Urinary bladder (tissue), 3 donors: ENCODE measurements at regions not wholly inside any gene's neighbourhood (a gene's known extent, or its start where the extent isn't known, plus 50 kb on each side); places are given as distances from the start of the nearest gene placed in this dataset.
A peak's percentile ranks its signal among the peaks of the same experiment; 100 is the strongest.
"Not testable (repeated sequence)": the region's sequence is repeated elsewhere in the genome, so short reads cannot be mapped to it uniquely, and the experiment has no call there.

ENCODE experiments used
- DNase-seq: peaks from one replicate; pipeline ENCODE4 v3.0.0-alpha.2; 2015; ENCODE audit errors: extremely low spot score
- H3K27ac ChIP-seq: one replicate; pipeline ENCODE4 v1.5.1; 2013; ENCODE audit warnings: low read depth, mild to moderate bottlenecking, moderate library complexity
- H3K36me3 ChIP-seq: one replicate; pipeline ENCODE4 v1.6.1; 2013; ENCODE audit warnings: mild to moderate bottlenecking, moderate library complexity; ENCODE audit not compliant: insufficient read depth
- H3K4me1 ChIP-seq: one replicate; pipeline ENCODE4 v1.6.1; 2013; ENCODE audit warnings: mild to moderate bottlenecking, moderate library complexity; ENCODE audit not compliant: insufficient read depth
- H3K4me3 ChIP-seq: one replicate; pipeline ENCODE4 v1.5.1; 2013; ENCODE audit warnings: low read depth, low read length
- WGBS: extraction: QIAGEN DNeasy Blood & Tissue Kit; methylation state at CpG from one replicate; pipeline ENCODE4 v1.1.7; 2013; 5-methylcytosine and 5-hydroxymethylcytosine counted together
- donor health status: healthy with polysubstance abuse.
- donor health status: healthy.

DNA sequence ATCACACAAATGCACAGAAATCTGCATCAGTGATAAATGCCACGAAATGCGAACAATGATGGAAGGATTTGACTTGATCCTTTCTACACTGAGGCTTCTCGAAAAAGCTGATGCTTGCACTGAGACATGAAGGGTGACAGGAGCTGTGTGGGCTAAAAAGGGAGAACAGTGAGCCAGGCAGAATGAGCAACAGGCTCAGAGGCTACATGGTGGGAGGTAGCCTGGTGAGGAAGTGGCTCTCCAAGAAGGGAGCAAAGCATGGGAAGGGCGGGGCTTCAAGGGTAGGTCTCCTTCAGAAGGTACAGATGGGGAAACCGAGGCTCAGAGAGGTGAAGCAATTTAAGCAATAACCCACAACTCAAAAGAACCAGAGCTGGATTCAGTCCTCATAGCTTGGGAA lies 82.4 kb downstream of the TRIM43 start:
- Histone ChIP-seq H3K27ac (no peak overlapping the region), H3K4me1 (no peaks in the 10 kb centered on the region), H3K36me3 (no peaks in the 10 kb centered on the region), H3K4me3 (no peak overlapping the region)
- no peak for DNase-seq
- WGBS = 85% methylated on average over 5 of the region's 5 CpGs

DNA sequence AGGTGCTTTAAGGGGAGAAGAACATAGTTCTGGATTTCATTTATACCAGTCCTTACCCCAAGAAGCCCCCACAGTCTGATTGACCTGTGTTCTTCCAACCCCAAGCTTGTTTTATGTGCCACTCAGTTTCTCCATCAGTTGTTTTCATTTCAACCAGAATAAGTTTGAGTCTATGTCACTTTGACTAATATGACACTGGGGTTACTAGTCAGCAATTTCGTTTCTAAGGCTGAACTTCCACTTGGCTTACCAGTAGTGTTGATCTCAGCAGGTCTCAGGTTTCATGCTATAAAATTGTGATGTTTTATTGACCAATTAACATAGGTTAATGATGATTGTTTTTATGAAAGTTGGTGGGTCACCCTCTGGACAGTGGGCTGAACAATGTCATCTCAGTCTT lies 84.8 kb downstream of the TRIM43 start:
- not testable (repeated sequence) for H3K36me3 ChIP-seq, H3K4me3 ChIP-seq, H3K27ac ChIP-seq, H3K4me1 ChIP-seq, DNase-seq
- 37% methylated on average over 1 of the region's 1 CpG for WGBS

DNA sequence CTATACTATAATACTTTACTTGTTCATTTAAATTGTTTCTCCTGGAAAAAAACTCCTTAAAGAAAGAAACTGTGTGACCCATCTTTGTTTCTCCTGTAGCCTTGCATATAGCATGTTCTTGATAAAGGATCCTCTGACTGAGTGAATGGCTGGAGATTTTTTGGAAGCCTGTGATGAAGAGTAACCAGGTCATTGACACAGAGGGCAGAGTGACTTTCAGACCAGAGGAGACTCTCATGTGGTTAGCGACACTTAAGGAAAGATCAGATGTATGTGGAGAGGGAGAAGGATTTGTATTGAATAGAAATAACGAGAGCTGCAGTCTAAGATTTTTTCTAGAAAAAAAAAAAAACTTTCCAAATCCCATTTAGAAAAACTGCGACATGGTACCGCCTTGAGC lies 85.5 kb downstream of the TRIM43 start:
- Histone ChIP-seq H3K27ac (no peak overlapping the region), H3K4me1 (no peaks in the 10 kb centered on the region), H3K4me3 (no peak overlapping the region), H3K36me3 (no peaks in the 10 kb centered on the region)
- no peak for DNase-seq
- WGBS = 91% methylated on average over 4 of the region's 4 CpGs

DNA sequence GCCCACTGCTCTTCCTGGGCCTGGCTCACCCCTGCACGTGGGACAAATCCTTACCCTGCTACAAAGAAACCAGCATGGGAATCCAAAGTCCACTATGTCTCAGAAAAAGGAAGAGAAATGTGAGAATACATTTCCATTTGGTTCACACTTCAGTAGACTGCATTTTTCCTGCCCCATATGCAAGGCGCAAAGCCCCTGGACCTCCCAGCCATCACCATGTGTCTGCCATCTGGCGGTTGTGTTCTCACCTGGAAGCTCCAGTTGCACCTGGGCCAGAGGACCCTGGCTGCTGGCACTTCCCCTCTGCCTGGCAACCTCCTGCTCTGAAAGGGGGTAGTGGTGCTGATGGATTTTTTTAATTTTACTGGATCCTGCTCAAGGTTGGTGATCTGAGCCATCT lies 86.0 kb downstream of the TRIM43 start:
- not testable (repeated sequence) for DNase-seq, H3K36me3 ChIP-seq, H3K27ac ChIP-seq, H3K4me1 ChIP-seq, H3K4me3 ChIP-seq
- WGBS = 63% methylated on average over 3 of the region's 3 CpGs

DNA sequence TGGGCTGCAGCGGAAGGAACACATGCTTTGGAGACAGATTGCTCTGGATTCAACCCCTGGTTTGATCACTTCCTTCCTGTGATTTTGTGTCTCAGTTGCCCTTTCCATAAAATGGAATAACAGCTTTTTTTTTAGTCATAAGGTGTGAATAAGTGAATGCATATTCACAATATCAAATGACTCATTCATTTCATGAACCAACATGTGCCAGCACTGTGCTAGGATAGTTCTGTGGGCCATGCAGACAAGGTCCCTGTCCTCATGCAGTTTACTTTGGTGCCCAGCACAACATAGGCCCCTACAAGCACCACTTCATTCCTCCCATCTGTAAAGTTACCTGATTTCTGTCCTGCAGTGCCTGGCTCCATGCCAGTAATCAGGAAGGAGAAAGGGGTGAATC lies 89.4 kb downstream of the TRIM43 start:
- H3K27ac ChIP-seq, H3K4me1 ChIP-seq, H3K4me3 ChIP-seq, DNase-seq, H3K36me3 ChIP-seq: not testable (repeated sequence)
- 100% methylated on average over 1 of the region's 1 CpG for WGBS

DNA sequence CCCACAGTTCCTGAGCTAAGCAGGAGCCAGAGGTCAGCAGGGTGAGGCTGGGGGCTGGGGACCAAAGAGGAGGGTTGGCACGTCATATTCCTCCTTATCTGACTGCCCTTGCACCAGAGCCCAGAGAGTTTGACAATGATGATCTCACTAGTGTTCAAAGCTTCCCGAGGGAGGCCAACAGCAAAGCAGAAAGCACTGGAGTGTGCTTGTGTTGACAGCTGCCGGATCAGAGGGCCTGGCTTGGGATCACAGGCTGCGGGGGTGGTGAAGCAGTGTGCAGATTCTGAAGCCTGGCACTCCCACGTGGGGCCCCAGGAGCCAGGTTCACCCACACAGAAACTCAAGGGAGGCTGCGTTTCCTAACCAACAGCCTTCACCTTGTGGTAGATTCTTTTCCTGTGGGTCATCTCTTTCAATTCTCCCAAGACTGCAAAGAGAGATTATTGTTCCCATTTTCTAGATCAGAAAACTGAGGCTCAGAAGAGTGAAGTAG lies 89.8 kb downstream of the TRIM43 start:
- not testable (repeated sequence) for H3K4me3 ChIP-seq, H3K4me1 ChIP-seq, DNase-seq, H3K27ac ChIP-seq, H3K36me3 ChIP-seq
- WGBS = 35% methylated on average over 6 of the region's 6 CpGs

DNA sequence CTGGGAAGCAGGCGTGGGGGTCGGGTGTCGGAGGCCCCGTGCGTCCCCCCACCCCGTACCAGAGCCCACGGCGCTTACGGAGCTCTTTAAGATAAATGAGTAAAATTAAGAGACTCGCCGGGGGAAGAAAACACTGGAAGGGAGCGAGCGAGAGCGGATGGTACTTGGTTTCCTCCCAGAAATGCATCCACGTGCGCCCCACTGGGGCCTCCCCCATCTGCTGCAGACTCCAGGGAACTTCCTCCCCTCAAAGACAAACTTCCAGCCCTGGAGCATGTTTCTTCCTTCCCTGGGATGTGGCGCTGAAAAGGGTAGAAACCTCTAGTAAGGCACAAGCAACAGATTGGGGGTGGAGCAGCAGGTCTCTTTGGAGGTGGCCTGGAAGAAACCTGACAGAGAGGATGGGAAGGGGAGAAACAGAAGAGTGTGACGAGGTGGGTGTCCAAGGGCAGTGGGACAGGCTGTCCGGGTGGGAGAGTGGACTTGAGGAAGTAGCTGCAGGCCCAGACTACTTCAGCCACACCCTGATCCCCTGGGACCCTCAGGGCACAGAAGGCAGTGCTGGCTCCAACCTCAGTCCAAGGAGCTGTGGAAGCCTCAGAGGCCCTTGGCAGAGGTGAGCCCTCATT lies 91.2 kb downstream of the TRIM43 start:
- peak overlapping the region; percentile 34 for H3K4me3 ChIP-seq
- 6% methylated on average over 19 of the region's 19 CpGs for WGBS
- peak overlapping the region; percentile 35 for H3K27ac ChIP-seq

DNA sequence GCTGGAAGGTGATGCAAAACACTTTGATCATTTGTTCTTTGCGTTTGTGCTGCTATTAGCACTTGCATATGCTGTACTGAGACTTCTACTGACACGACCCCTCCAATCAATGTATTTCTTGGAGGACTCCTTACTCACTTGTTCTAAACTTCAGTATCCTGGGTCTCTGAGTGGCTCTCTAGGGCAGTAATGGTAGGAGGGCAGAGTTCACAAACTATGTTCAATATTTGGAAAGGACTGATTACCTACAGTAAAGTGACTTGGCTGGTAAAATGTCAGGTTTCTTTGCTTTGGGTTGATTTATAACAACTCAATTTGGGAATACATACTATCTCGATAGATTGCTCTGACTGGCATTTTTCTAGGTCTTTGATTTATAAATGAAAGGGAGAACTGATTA lies 93.7 kb downstream of the TRIM43 start:
- H3K4me3 ChIP-seq = no peak overlapping the region
- DNase-seq = no peak
- H3K4me1 ChIP-seq = no peaks in the 10 kb centered on the region
- no peak overlapping the region for H3K27ac ChIP-seq
- 87% methylated on average over 3 of the region's 3 CpGs for WGBS
- no peaks in the 10 kb centered on the region for H3K36me3 ChIP-seq

More for the DNA sequence above, 91.2 kb downstream of the TRIM43 start:
- not testable (repeated sequence) for H3K36me3 ChIP-seq, H3K4me1 ChIP-seq, DNase-seq

DNA sequence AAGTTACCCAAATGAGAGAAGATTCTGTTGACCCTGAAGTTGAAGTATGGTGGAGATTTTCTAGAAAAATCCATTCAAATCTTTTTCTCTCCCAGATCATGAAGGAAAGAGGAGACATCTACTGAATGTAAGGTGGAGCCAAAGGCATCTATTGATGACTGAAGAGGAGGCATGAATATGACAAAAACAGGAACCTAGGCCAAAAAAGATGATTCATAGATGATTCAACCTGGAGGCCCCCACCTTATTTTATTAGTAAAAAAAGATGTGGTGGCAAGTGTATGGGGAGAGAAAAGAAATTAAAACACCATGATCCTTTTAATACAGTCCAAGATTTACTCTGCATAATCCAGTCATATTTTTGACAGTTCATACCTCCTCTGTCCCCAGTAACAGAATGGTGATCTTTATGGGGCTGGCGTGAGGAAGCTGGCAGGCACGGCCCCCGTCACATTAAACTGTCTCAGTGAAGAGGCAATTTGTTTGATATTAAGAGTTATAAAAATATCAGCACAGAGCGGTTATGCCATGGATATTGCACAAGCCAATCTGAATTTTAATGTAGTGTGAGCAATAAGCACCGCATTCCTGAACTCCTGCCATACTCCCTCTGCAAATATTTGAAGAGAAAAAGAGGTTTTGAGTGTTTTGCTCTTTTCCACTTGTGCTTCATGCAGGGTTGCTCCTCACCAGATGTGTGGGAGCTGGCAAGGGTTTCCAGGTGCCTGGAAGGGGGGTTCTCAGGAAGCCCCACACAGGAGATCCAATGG lies 94.4 kb downstream of the TRIM43 start:
- WGBS = 33% methylated on average over 5 of the region's 5 CpGs
- H3K4me1 ChIP-seq, H3K36me3 ChIP-seq, H3K27ac ChIP-seq, DNase-seq, H3K4me3 ChIP-seq: not testable (repeated sequence)

DNA sequence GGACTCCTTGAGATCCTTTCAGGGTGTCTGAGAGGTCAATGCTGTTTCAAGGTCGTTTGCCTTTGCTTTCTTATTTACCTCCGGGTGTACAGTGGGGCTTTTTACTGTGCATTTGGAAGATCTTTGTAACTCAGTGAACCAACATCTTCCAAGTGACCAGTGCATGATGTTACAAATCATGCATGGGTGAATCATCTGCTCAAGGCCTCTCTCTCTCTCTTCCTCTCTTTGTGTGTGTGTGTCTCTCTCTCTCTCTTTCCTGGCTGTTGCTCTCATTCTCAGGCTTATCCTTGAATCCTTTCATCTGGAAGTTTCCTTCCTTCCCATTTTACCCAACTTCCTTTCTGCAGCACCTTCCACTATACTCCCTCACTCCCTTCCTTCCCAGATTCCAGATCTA lies 96.1 kb downstream of the TRIM43 start:
- not testable (repeated sequence) for H3K4me1 ChIP-seq, H3K27ac ChIP-seq, DNase-seq, H3K36me3 ChIP-seq, H3K4me3 ChIP-seq
- 70% methylated on average over 2 of the region's 2 CpGs for WGBS

DNA sequence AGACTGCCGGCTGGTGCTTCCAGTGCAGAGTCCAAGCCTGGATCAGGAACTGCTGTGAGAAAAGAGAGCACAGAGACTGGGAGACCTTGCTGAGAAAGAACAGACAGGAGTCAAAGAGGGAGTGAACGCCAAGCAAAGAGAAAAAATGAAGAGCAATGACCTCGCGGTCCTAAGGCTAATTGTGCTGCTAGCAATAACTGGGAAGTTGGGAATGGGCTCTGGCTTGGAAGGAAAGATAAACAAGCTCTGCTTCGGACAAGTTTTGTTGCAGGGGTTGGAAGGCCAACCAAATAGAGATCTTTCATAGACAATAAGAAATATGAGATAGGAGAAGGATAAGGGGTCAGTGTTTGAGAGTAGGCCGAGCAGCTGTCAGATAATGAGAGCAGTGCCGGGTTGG lies 99.4 kb downstream of the TRIM43 start:
- H3K27ac ChIP-seq, H3K36me3 ChIP-seq, H3K4me1 ChIP-seq, DNase-seq, H3K4me3 ChIP-seq: not testable (repeated sequence)
- WGBS = 75% methylated on average over 7 of the region's 7 CpGs

DNA sequence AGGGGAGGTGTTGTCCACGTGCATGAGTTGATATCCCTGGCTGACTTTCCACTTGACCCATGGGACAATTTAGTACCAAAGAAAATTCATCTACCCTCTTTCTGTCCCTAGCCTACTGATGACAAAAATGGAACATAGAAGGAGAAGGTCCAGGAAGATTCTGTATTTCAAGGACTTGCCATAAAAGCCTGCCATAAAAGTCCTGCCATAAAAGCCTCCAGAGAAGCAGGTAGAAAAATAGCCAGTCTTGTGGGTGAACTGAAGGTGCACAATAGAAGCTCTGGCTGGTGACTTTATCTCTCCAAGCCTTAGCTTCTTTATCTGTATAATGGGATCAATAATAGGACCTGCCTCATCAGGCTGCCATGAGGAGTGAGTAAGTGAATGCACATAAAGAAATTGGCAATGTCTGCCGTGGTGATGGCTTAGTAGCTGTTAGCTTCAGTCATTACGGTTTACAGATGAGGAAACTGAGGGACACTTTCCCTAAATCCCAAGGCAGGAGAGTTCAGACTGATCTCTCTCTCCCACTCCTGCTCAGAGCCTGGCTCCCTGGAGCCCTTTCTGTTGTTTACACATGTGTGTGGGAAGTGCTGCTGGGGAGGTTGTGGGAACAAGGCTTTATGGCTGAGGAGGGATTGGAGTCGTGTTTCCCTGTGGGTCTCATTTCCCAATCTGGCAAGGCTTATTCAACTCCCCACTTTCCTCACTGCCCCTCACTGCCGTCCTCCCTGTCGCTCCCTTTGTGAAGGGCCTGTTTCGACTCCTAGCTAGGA lies 101.5 kb downstream of the TRIM43 start:
- H3K27ac ChIP-seq, H3K4me3 ChIP-seq, H3K4me1 ChIP-seq, H3K36me3 ChIP-seq, DNase-seq: not testable (repeated sequence)
- 70% methylated on average over 7 of the region's 7 CpGs for WGBS

DNA sequence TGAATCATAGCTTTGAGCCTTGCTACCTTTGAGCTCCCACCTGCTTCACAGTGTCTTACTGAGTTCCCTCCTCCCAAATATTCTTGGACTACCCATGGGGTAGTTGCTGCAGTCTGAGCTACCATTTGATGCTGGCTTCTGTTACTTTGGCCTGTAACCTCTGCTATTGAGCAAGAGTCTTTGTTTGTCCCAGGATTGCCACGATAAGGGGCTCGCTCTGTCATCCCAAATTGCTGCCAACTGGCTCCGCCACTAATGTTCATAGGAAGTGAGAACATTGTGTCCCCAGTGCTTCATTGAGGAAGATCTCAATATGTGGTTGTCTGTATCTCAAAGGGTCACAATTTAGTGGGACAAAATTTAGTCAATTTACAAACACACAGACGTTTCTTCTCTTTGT lies 103.8 kb downstream of the TRIM43 start:
- DNase-seq = no peak
- 62% methylated on average over 4 of the region's 4 CpGs for WGBS
- Histone ChIP-seq H3K36me3 (no peaks in the 10 kb centered on the region), H3K27ac (no peak overlapping the region), H3K4me1 (no peaks in the 10 kb centered on the region), H3K4me3 (no peak overlapping the region)

DNA sequence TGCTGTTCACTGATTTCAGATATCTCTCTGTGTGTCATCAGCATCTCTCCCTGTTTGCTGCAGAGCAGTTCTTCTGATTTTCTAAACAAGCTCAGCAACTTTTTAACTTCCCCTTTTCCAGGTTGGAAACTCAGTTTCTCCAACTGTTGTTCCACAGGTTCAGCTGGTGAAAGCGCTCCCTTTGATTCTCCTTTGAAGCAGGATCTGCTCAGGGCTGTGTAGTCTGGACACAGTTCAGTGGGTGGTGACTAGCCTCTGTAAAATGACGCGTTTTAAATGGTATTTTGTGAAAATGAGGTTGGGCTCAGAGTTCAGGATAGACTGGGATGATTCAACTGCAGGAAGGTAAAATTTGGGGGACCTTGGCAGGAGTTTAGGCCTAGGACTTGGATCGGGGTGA lies 106.3 kb downstream of the TRIM43 start:
- no peak overlapping the region for H3K4me3 ChIP-seq
- no peak for DNase-seq
- H3K4me1 ChIP-seq = no peaks in the 10 kb centered on the region
- WGBS = 83% methylated on average over 4 of the region's 4 CpGs
- no peaks in the 10 kb centered on the region for H3K36me3 ChIP-seq
- no peak overlapping the region for H3K27ac ChIP-seq
